RKO (cell line): ENCODE measurements at regions not wholly inside any gene's neighbourhood (a gene's known extent, or its start where the extent isn't known, plus 50 kb on each side); places are given as distances from the start of the nearest gene placed in this dataset.
"Not testable (repeated sequence)": the region's sequence is repeated elsewhere in the genome, so short reads cannot be mapped to it uniquely, and the experiment has no call there.

Source experiments
- DNase-seq: peaks from one replicate; pipeline ENCODE4 v3.0.0-alpha.2; 2016; ENCODE audit warnings: low spot score

GRCh38 chr5:2861605-2862004 is 110.1 kb upstream of the IRX2 start:
- no peak for DNase-seq

GRCh38 chr5:2860101-2860500 is 108.6 kb upstream of the IRX2 start:
- no peak for DNase-seq

- DNase-seq, result no peak
These were observed 106.4 kb upstream of the IRX2 start for GRCh38 chr5:2857837-2858236.

- DNase-seq, result no peak
These were observed 104.7 kb upstream of the IRX2 start for GRCh38 chr5:2856206-2856605.

- DNase-seq, result no peak
These were observed 101.0 kb upstream of the IRX2 start for GRCh38 chr5:2852446-2852845.

- no peak for DNase-seq
These were observed 100.4 kb upstream of the IRX2 start for GRCh38 chr5:2851895-2852294.

- DNase-seq, result no peak
These were observed 98.0 kb upstream of the IRX2 start for GRCh38 chr5:2849429-2849828.

- no peak for DNase-seq
These were observed 97.1 kb upstream of the IRX2 start for GRCh38 chr5:2848619-2849018.

GRCh38 chr5:2847608-2848007 is 96.1 kb upstream of the IRX2 start:
- DNase-seq, result no peak

GRCh38 chr5:2841208-2841607 is 89.7 kb upstream of the IRX2 start:
- no peak for DNase-seq

GRCh38 chr5:2840372-2840915 is 89.0 kb upstream of the IRX2 start:
- DNase-seq, result no peak

- DNase-seq, result no peak
These were observed 84.7 kb upstream of the IRX2 start for GRCh38 chr5:2836133-2836532.

- DNase-seq, result no peak
These were observed 82.1 kb upstream of the IRX2 start for GRCh38 chr5:2833556-2833955.

GRCh38 chr5:2832394-2832793 is 80.9 kb upstream of the IRX2 start:
- DNase-seq, result no peak

GRCh38 chr5:2829239-2829638 is 77.8 kb upstream of the IRX2 start:
- no peak for DNase-seq

GRCh38 chr5:2818936-2819335 is 67.5 kb upstream of the IRX2 start:
- DNase-seq, result no peak

- DNase-seq, result no peak
These were observed 65.6 kb upstream of the IRX2 start for GRCh38 chr5:2817031-2817603.

- no peak for DNase-seq
These were observed 62.2 kb upstream of the IRX2 start for GRCh38 chr5:2813678-2814077.

GRCh38 chr5:2810644-2811043 is 59.2 kb upstream of the IRX2 start:
- DNase-seq, result no peak

- not testable (repeated sequence) for DNase-seq
These were observed 55.8 kb upstream of the IRX2 start for GRCh38 chr5:2807244-2807643.

- no peak for DNase-seq
These were observed 54.7 kb upstream of the IRX2 start for GRCh38 chr5:2806176-2806575.

- DNase-seq, result no peak
These were observed 53.6 kb upstream of the IRX2 start for GRCh38 chr5:2805080-2805479.

- DNase-seq, result no peak
These were observed 52.3 kb upstream of the IRX2 start for GRCh38 chr5:2803751-2804150.

- DNase-seq, result no peak
These were observed 51.4 kb upstream of the IRX2 start for GRCh38 chr5:2802693-2803365.
